Natural killer cell (primary cell): ENCODE measurements at regions not wholly inside any gene's neighbourhood (a gene's known extent, or its start where the extent isn't known, plus 50 kb on each side); places are given as distances from the start of the nearest gene placed in this dataset.

ENCODE experiments used
- ATAC-seq, 3 donors: fragments of 150-1000 bp in 2 of 3; fragments of 200-7000 bp in 1 of 3; cut with Tn5 transposase; 1 replicate in 1 of 3; 2 replicates in 2 of 3; pipeline ENCODE4 v1.10.0; 2021; ENCODE audit warnings: mild to moderate bottlenecking in 2 of 3, moderate library complexity in 2 of 3
- DNase-seq, 2 donors: peaks; one replicate each; pipeline versions ENCODE4 v3.0.0 to v3.0.0-alpha.2; 2013 to 2021; ENCODE audit warnings: mixed read lengths in 1 of 2
- H3K27ac ChIP-seq: one replicate; pipeline ENCODE4 v1.5.1; 2013; ENCODE audit warnings: mild to moderate bottlenecking, low read length
- H3K27me3 ChIP-seq: one replicate; pipeline ENCODE4 v1.6.1; 2013; ENCODE audit warnings: low read length; ENCODE audit not compliant: control insufficient read depth, insufficient read depth
- H3K36me3 ChIP-seq: one replicate; pipeline ENCODE4 v1.6.1; 2013; ENCODE audit warnings: low read length; ENCODE audit not compliant: control insufficient read depth, insufficient read depth
- H3K4me1 ChIP-seq: one replicate; pipeline ENCODE4 v1.6.1; 2013; ENCODE audit warnings: low read length; ENCODE audit not compliant: control insufficient read depth, insufficient read depth
- H3K4me3 ChIP-seq: one replicate; pipeline ENCODE4 v1.5.1; 2013; ENCODE audit warnings: low read length
- H3K9me3 ChIP-seq: one replicate; pipeline ENCODE4 v1.6.1; 2013; ENCODE audit warnings: low read length; ENCODE audit not compliant: control insufficient read depth, insufficient read depth
- H3K27ac Mint-ChIP-seq, 2 donors: one replicate each; pipeline ENCODE4 v1.8.0; 2022; ENCODE audit warnings: mild to moderate bottlenecking in 2 of 2, mixed read lengths in 2 of 2, moderate library complexity in 1 of 2
- H3K27me3 Mint-ChIP-seq, 2 donors: one replicate each; pipeline ENCODE4 v1.8.0; 2022; ENCODE audit warnings: low read depth in 2 of 2, mixed read lengths in 2 of 2
- H3K36me3 Mint-ChIP-seq: one replicate; pipeline ENCODE4 v1.8.0; 2022; ENCODE audit warnings: mixed read lengths
- H3K4me1 Mint-ChIP-seq, 2 donors: one replicate each; pipeline ENCODE4 v1.8.0; 2022; ENCODE audit warnings: mixed read lengths in 2 of 2
- H3K4me3 Mint-ChIP-seq: one replicate; pipeline ENCODE4 v1.8.0; 2022; ENCODE audit warnings: mild to moderate bottlenecking, moderate library complexity, mixed read lengths
- H3K9me3 Mint-ChIP-seq, 2 donors: one replicate each; pipeline ENCODE4 v1.8.0; 2022; ENCODE audit warnings: mixed read lengths in 2 of 2
- WGBS: methylation state at CpG from one replicate; pipeline ENCODE4 v1.1.7; 2013; ENCODE audit warnings: missing lambda C conversion rate; ENCODE audit not compliant: insufficient coverage; 5-methylcytosine and 5-hydroxymethylcytosine counted together
- intact Hi-C: fragments of 100-400 bp; cut with micrococcal nuclease; formaldehyde crosslinking; loops from one replicate; pipeline ENCODE4 v1.14.2; 2022
- TF ChIP-seq, protein P1 (sequence below): fragments of 200-600 bp; IDR thresholded peaks from one replicate; pipeline ENCODE4 v1.8.0; 2022; ENCODE audit warnings: antibody characterized with exemption

DNA sequence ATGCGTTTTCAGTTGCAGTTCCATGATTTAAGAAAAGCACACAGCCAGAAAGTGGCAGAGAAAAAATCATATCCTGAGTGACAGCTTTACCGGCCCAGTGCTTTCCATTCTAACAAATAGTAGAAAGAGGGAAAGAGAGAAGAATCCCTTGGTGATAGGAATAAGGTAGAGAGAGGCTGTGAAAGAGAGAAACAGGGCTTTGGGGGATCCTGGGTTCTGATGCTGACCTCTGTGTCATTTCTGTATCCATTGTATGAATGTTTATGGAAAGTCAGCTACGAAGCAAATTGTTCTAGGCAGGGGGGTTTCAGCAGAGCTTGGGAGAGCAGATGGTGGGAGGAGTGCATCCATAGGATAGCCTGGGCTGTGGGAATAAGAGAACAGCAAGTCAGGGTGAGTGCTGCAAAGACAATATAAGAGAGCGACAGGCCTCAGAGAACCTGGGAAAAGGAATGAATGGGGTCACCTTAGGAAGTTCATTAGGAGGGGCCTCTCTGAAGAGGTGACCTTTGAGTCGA lies 203.4 kb upstream of the TNP1 start:
- DNase-seq (no peak), ATAC-seq (no peak)
- Histone ChIP-seq H3K4me3 (no peak overlapping the region), H3K9me3 (no peaks in the 10 kb centered on the region), H3K27me3 (no peaks in the 10 kb centered on the region), H3K36me3 (no peaks in the 10 kb centered on the region), H3K4me1 (no peaks in the 10 kb centered on the region), H3K27ac (no peak overlapping the region)
- Mint-ChIP-seq H3K36me3 (no peaks in the 10 kb centered on the region), H3K9me3 (no peaks in the 10 kb centered on the region), H3K4me1 (no peaks in the 10 kb centered on the region), H3K27ac (no peak overlapping the region), H3K27me3 (peaks cover 11 to 17% of the 10 kb centered on the region in 2 donors), H3K4me3 (no peak overlapping the region)
- intact Hi-C loops, result no loop called here
- TF ChIP-seq, protein P1, sequence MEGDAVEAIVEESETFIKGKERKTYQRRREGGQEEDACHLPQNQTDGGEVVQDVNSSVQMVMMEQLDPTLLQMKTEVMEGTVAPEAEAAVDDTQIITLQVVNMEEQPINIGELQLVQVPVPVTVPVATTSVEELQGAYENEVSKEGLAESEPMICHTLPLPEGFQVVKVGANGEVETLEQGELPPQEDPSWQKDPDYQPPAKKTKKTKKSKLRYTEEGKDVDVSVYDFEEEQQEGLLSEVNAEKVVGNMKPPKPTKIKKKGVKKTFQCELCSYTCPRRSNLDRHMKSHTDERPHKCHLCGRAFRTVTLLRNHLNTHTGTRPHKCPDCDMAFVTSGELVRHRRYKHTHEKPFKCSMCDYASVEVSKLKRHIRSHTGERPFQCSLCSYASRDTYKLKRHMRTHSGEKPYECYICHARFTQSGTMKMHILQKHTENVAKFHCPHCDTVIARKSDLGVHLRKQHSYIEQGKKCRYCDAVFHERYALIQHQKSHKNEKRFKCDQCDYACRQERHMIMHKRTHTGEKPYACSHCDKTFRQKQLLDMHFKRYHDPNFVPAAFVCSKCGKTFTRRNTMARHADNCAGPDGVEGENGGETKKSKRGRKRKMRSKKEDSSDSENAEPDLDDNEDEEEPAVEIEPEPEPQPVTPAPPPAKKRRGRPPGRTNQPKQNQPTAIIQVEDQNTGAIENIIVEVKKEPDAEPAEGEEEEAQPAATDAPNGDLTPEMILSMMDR, result no peak
- WGBS, result 85% methylated on average over 5 of the region's 5 CpGs

GRCh38 chr2:217062768-217063167 lies 202.9 kb upstream of the TNP1 start:
- Histone ChIP-seq H3K27me3 (no peaks in the 10 kb centered on the region), H3K9me3 (no peaks in the 10 kb centered on the region), H3K4me1 (no peaks in the 10 kb centered on the region), H3K36me3 (no peaks in the 10 kb centered on the region), H3K27ac (no peak overlapping the region), H3K4me3 (no peak overlapping the region)
- Mint-ChIP-seq H3K9me3 (no peaks in the 10 kb centered on the region), H3K27ac (no peak overlapping the region), H3K27me3 (peaks cover 14 to 22% of the 10 kb centered on the region in 2 donors), H3K4me3 (no peak overlapping the region), H3K36me3 (no peaks in the 10 kb centered on the region), H3K4me1 (no peaks in the 10 kb centered on the region)
- ATAC-seq (no peak), DNase-seq (no peak)
- intact Hi-C loops, result no loop called here
- WGBS, result 93% methylated on average over 6 of the region's 6 CpGs
- TF ChIP-seq, protein P1, result no peak

DNA sequence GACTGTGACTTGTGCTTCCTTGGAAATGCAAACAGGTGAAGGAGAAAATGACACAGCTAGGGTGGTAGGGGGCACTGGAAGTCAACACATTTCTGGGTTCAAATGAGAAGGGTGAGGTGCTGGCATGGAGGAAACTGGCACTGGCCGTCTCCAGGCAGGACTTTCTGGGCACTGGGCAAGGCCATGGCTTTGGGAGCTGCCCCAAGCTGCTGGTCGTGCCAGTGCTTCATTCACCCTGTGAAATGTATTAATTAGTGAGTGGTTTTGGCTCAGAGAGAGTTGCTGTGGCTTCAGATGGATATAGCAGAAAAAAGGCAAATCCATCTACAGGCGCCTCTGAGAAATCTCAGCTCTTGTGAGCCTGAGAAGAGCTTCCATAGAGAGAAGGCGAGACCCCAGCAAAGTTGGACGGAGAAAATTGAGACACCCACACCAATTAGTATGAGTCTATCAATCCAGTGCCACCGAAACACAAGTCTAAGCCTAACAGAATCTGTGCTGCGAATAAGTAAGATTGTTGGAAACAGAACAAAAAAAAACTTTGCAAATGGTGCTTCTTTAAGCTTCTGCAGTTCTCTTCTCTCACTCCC lies 202.1 kb upstream of the TNP1 start:
- ATAC-seq, result no peak
- no peaks in the 10 kb centered on the region for H3K36me3 Mint-ChIP-seq
- Histone ChIP-seq H3K4me3 (no peak overlapping the region), H3K36me3 (no peaks in the 10 kb centered on the region), H3K27me3 (no peaks in the 10 kb centered on the region), H3K4me1 (no peaks in the 10 kb centered on the region), H3K9me3 (no peaks in the 10 kb centered on the region), H3K27ac (no peak overlapping the region)
- H3K9me3 Mint-ChIP-seq, result no peaks in the 10 kb centered on the region
- no peaks in the 10 kb centered on the region for H3K4me1 Mint-ChIP-seq
- H3K27me3 Mint-ChIP-seq, result peaks cover 16 to 24% of the 10 kb centered on the region in 2 donors
- H3K27ac Mint-ChIP-seq, result no peak overlapping the region
- WGBS, result 84% methylated on average over 7 of the region's 7 CpGs
- intact Hi-C loops, result no loop called here
- DNase-seq, result no peak
- no peak overlapping the region for H3K4me3 Mint-ChIP-seq
- TF ChIP-seq, protein P1, result no peak
